ENCODE measurements at regions not wholly inside any gene's neighbourhood (a gene's known extent, or its start where the extent isn't known, plus 50 kb on each side); places are given as distances from the start of the nearest gene placed in this dataset.

DNA sequence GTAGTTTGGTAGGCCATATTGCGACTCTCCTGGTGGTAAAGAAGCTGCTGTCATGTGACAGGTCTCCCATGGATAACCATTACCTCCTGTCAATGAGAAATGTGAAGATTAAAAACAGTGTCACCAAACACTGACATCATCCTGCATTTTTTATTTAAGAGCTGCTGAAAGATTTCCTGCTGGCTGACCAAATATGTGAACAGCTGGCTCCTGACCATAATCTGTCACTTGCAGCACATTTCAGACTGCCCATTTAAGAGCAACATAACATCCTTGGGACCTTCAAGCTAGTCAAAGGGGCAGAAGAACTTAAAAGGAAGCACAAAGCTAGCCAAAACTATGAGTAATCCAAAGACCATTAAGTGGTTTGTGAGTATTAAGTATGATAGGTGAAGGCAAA lies 288.0 kb downstream of the IZUMO3 start:
- H3K27me3 ChIP-seq (ENCODE audit: low read depth, low read length), result no peaks in the 10 kb centered on the region
- H3K27ac ChIP-seq (ENCODE audit: low read length), result no peak overlapping the region
- no peaks in the 10 kb centered on the region for H3K79me2 ChIP-seq (ENCODE audit: low read length)
- H3K9ac ChIP-seq (ENCODE audit: low read length), result no peak overlapping the region
- H3K4me2 ChIP-seq (ENCODE audit: low read length), result no peak overlapping the region
- H3K4me1 ChIP-seq (ENCODE audit: low read length), result no peaks in the 10 kb centered on the region
- no peaks in the 10 kb centered on the region for H3K36me3 ChIP-seq (replicated peaks; ENCODE audit: low read depth, low read length)
- TF ChIP-seq CTCF (IDR thresholded peaks at IDR 0.05; ENCODE audit: low read depth, low read length), result no peak
- no peak overlapping the region for H3K4me3 ChIP-seq (ENCODE audit: low read length)
- H4K20me1 ChIP-seq (ENCODE audit: insufficient read depth, low read length), result no peaks in the 10 kb centered on the region
- no peaks in the 10 kb centered on the region for H3K9me3 ChIP-seq (ENCODE audit: insufficient read depth, low read length)
- no peak overlapping the region for H2AFZ ChIP-seq (ENCODE audit: low read depth, low read length)

DNA sequence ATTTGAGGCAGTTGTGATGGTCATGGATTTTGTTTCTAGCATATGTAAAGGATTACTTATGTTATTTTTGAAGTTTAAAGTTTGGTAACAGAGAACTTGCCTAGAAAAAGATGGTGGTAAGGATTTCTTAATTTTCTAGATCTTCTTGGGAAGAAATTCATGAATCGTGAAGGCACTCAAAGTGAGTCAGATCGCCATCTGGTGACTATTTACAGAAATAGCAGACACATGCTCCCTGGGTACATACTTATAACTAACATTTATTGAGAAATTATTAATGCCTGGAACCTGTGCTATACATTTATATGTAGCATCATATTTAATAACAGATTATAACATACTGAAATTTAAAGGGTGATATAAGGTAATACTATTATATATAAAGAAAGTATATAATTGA lies 299.7 kb downstream of the IZUMO3 start:
- no peaks in the 10 kb centered on the region for H4K20me1 ChIP-seq (ENCODE audit: insufficient read depth, low read length)

GRCh38 chr9:24242576-24242975 lies 303.1 kb downstream of the IZUMO3 start:
- H2AFZ ChIP-seq (ENCODE audit: low read depth, low read length), result no peak overlapping the region
- H3K36me3 ChIP-seq (replicated peaks; ENCODE audit: low read depth, low read length), result no peaks in the 10 kb centered on the region
- no peaks in the 10 kb centered on the region for H3K9me3 ChIP-seq (ENCODE audit: insufficient read depth, low read length)
- no peak for TF ChIP-seq CTCF (IDR thresholded peaks at IDR 0.05; ENCODE audit: low read depth, low read length)
- no peak for TF ChIP-seq EZH2phosphoT487 (IDR thresholded peaks at IDR 0.05; ENCODE audit: low read depth)
- no peaks in the 10 kb centered on the region for H3K27me3 ChIP-seq (ENCODE audit: low read depth, low read length)
- H3K27ac ChIP-seq (ENCODE audit: low read length), result no peak overlapping the region
- H3K9ac ChIP-seq (ENCODE audit: low read length), result no peak overlapping the region
- no peak overlapping the region for H3K4me3 ChIP-seq (ENCODE audit: low read length)
- H3K4me1 ChIP-seq (ENCODE audit: low read length), result 0 out of 2 replicates have a peak, but pooled peaks cover 2% of the 10 kb centered on the region
- no peaks in the 10 kb centered on the region for H4K20me1 ChIP-seq (ENCODE audit: insufficient read depth, low read length)
- H3K79me2 ChIP-seq (ENCODE audit: low read length), result no peaks in the 10 kb centered on the region
- no peak overlapping the region for H3K4me2 ChIP-seq (ENCODE audit: low read length)

More for the DNA sequence above, 299.7 kb downstream of the IZUMO3 start:
- no peaks in the 10 kb centered on the region for H3K36me3 ChIP-seq (replicated peaks; ENCODE audit: low read depth, low read length)
- no peak overlapping the region for H2AFZ ChIP-seq (ENCODE audit: low read depth, low read length)
- no peak overlapping the region for H3K9ac ChIP-seq (ENCODE audit: low read length)
- no peak overlapping the region for H3K4me3 ChIP-seq (ENCODE audit: low read length)
- no peaks in the 10 kb centered on the region for H3K9me3 ChIP-seq (ENCODE audit: insufficient read depth, low read length)
- no peaks in the 10 kb centered on the region for H3K27me3 ChIP-seq (ENCODE audit: low read depth, low read length)
- no peak for TF ChIP-seq EZH2phosphoT487 (IDR thresholded peaks at IDR 0.05; ENCODE audit: low read depth)
- TF ChIP-seq CTCF (IDR thresholded peaks at IDR 0.05; ENCODE audit: low read depth, low read length), result peak; percentile 62
- no peak overlapping the region for H3K27ac ChIP-seq (ENCODE audit: low read length)
- H3K79me2 ChIP-seq (ENCODE audit: low read length), result no peaks in the 10 kb centered on the region
- 0 out of 2 replicates have a peak, but pooled peaks cover 2% of the 10 kb centered on the region for H3K4me1 ChIP-seq (ENCODE audit: low read length)
- H3K4me2 ChIP-seq (ENCODE audit: low read length), result no peak overlapping the region

- no peak overlapping the region for H3K9ac ChIP-seq (ENCODE audit: low read length)
- no peaks in the 10 kb centered on the region for H3K36me3 ChIP-seq (replicated peaks; ENCODE audit: low read depth, low read length)
- no peak overlapping the region for H3K4me3 ChIP-seq (ENCODE audit: low read length)
- H3K4me2 ChIP-seq (ENCODE audit: low read length), result no peak overlapping the region
- no peaks in the 10 kb centered on the region for H4K20me1 ChIP-seq (ENCODE audit: insufficient read depth, low read length)
- no peaks in the 10 kb centered on the region for H3K27me3 ChIP-seq (ENCODE audit: low read depth, low read length)
- no peaks in the 10 kb centered on the region for H3K4me1 ChIP-seq (ENCODE audit: low read length)
- TF ChIP-seq CTCF (IDR thresholded peaks at IDR 0.05; ENCODE audit: low read depth, low read length) (no peak), EZH2phosphoT487 (IDR thresholded peaks at IDR 0.05; ENCODE audit: low read depth) (no peak)
- H3K9me3 ChIP-seq (ENCODE audit: insufficient read depth, low read length), result no peaks in the 10 kb centered on the region
- H2AFZ ChIP-seq (ENCODE audit: low read depth, low read length), result no peak overlapping the region
- H3K79me2 ChIP-seq (ENCODE audit: low read length), result no peaks in the 10 kb centered on the region
- no peak overlapping the region for H3K27ac ChIP-seq (ENCODE audit: low read length)
Observed at GRCh38 chr9:24218656-24219055, 327.0 kb downstream of the IZUMO3 start.
